PC-3 (cell line): ENCODE measurements at regions not wholly inside any gene's neighbourhood (a gene's known extent, or its start where the extent isn't known, plus 50 kb on each side); places are given as distances from the start of the nearest gene placed in this dataset.

Experiments
- ATAC-seq: fragments of 200-7000 bp; cut with Tn5 transposase; 2 replicates; pipeline ENCODE4 v1.9.1; 2020; ENCODE audit warnings: mild to moderate bottlenecking, moderate library complexity
- BruUV-seq: library from RNA; stranded (reverse); fragments of 400-500 nt; replicated peaks from 2 replicates; lab custom pipeline; 2021; lab: Mats Ljungman, UMichigan
- CTCF ChIA-PET: fragments of 300-600 bp; sonication (Branson Sonifier 250); formaldehyde crosslinking; loops from one replicate; lab custom pipeline; 2022; ENCODE audit warnings: antibody characterized with exemption; lab: Charles Lee
- POLR2A ChIA-PET: fragments of 300-600 bp; sonication (Branson Sonifier 250); formaldehyde crosslinking; loops from one replicate; lab custom pipeline; 2022; ENCODE audit warnings: antibody characterized with exemption; ENCODE audit not compliant: unreplicated experiment; lab: Charles Lee
- DNase-seq: peaks from one replicate; pipeline ENCODE4 v3.0.0-alpha.2; 2015
- H2AFZ ChIP-seq: fragments of 300-600 bp; sonication (generic); 2 replicates; pipeline ENCODE4 v1.6.0; 2016; ENCODE audit warnings: antibody characterized with exemption, low read length
- H3F3A ChIP-seq: fragments of 300-600 bp; sonication (generic); one replicate; pipeline ENCODE4 v1.6.0; 2017; ENCODE audit warnings: antibody characterized with exemption, low read length, control low read depth, mild to moderate bottlenecking; ENCODE audit not compliant: unreplicated experiment
- H3K27ac ChIP-seq: fragments of 300-600 bp; sonication (generic); 2 replicates; pipeline ENCODE4 v1.5.1; 2016; ENCODE audit warnings: mild to moderate bottlenecking, low read length
- H3K27me3 ChIP-seq: fragments of 300-600 bp; sonication (generic); 2 replicates; pipeline ENCODE4 v1.6.1; 2016; ENCODE audit warnings: low read length, mixed read lengths
- H3K36me3 ChIP-seq: fragments of 300-600 bp; sonication (generic); 2 replicates; pipeline ENCODE4 v1.6.1; 2016; ENCODE audit warnings: low read depth, mixed run types, low read length, mixed read lengths
- H3K4me1 ChIP-seq: fragments of 300-600 bp; sonication (generic); 2 replicates; pipeline ENCODE4 v1.5.1; 2016; ENCODE audit warnings: low read length; ENCODE audit not compliant: insufficient read depth
- H3K4me2 ChIP-seq: fragments of 300-600 bp; sonication (generic); 2 replicates; pipeline ENCODE4 v1.6.0; 2016; ENCODE audit warnings: low read length
- H3K4me3 ChIP-seq: fragments of 300-600 bp; sonication (generic); 2 replicates; pipeline ENCODE4 v1.5.1; 2016; ENCODE audit warnings: mild to moderate bottlenecking, low read length, mixed read lengths
- H3K79me2 ChIP-seq: fragments of 300-600 bp; sonication (generic); 2 replicates; pipeline ENCODE4 v1.6.1; 2017; ENCODE audit warnings: low read length, mixed read lengths
- H3K9ac ChIP-seq: fragments of 300-600 bp; sonication (generic); 2 replicates; pipeline ENCODE4 v1.6.0; 2016; ENCODE audit warnings: mild to moderate bottlenecking, low read length
- H3K9me2 ChIP-seq: fragments of 300-600 bp; sonication (generic); replicated peaks from 2 replicates; pipeline ENCODE4 v1.6.1; 2016; ENCODE audit warnings: mixed run types, low read length, mixed read lengths
- H3K9me3 ChIP-seq: fragments of 300-600 bp; sonication (generic); 2 replicates; pipeline ENCODE4 v1.6.1; 2016; ENCODE audit warnings: low read length, mixed read lengths
- H4K20me1 ChIP-seq: fragments of 300-600 bp; sonication (generic); 2 replicates; pipeline ENCODE4 v1.6.1; 2016; ENCODE audit warnings: low read length, mixed read lengths
- EZH2 ChIP-seq: fragments of 300-600 bp; sonication (generic); IDR thresholded peaks from one replicate; pipeline ENCODE4 v1.6.1; 2017; ENCODE audit warnings: antibody characterized with exemption, mild to moderate bottlenecking, low read length; ENCODE audit not compliant: unreplicated experiment
- EZH2phosphoT487 ChIP-seq: fragments of 300-600 bp; sonication (generic); IDR thresholded peaks from 2 replicates; pipeline ENCODE4 v1.6.1; 2018; ENCODE audit warnings: mild to moderate bottlenecking, antibody characterized with exemption, low read length, borderline replicate concordance
- intact Hi-C: fragments of 100-400 bp; cut with micrococcal nuclease; formaldehyde crosslinking; loops from 2 replicates; pipeline ENCODE4 v1.9.0; 2023
- TF ChIP-seq, protein P1 (sequence below): fragments of 300-600 bp; sonication (generic); conservative IDR thresholded peaks from 2 replicates; pipeline ENCODE4 v1.5.1; 2017; ENCODE audit warnings: antibody characterized with exemption, low read depth, mild to moderate bottlenecking, low read length

DNA sequence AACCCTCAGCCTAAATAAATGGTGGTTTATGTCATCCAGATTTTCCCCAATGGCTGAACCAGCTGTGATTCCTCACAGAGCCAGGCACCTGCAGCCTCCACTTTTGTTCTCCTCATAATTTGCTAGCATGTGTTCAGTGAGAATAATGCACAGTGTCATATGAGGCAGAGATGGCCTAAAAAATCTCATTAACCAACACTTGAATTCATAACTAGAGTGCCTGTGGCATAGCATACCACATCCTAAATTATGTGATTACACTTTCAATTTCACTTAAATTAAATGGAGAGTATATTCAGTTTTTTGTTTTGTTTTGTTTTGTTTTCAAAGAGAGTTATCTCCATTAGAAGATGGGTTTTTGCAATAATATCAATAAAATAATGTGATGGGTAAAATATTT, 488.0 kb downstream of the CBLN2 start:
- DNase-seq (no peak), ATAC-seq (no peak)
- H3F3A ChIP-seq: no peaks in the 10 kb centered on the region
- ChIA-PET POLR2A (no interaction called here), CTCF (no interaction called here)
- H3K9ac ChIP-seq: no peak overlapping the region
- no peaks in the 10 kb centered on the region for H3K9me2 ChIP-seq
- TF ChIP-seq EZH2: no peak
- TF ChIP-seq EZH2phosphoT487: no peak
- TF ChIP-seq, protein P1, sequence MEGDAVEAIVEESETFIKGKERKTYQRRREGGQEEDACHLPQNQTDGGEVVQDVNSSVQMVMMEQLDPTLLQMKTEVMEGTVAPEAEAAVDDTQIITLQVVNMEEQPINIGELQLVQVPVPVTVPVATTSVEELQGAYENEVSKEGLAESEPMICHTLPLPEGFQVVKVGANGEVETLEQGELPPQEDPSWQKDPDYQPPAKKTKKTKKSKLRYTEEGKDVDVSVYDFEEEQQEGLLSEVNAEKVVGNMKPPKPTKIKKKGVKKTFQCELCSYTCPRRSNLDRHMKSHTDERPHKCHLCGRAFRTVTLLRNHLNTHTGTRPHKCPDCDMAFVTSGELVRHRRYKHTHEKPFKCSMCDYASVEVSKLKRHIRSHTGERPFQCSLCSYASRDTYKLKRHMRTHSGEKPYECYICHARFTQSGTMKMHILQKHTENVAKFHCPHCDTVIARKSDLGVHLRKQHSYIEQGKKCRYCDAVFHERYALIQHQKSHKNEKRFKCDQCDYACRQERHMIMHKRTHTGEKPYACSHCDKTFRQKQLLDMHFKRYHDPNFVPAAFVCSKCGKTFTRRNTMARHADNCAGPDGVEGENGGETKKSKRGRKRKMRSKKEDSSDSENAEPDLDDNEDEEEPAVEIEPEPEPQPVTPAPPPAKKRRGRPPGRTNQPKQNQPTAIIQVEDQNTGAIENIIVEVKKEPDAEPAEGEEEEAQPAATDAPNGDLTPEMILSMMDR: no peak
- intact Hi-C loops: no loop called here
- H3K27ac ChIP-seq: no peak overlapping the region
- H3K79me2 ChIP-seq: no peaks in the 10 kb centered on the region
- H2AFZ ChIP-seq: no peak overlapping the region
- BruUV-seq: no TSS peak
- no peak overlapping the region for H3K4me3 ChIP-seq
- H3K9me3 ChIP-seq: no peaks in the 10 kb centered on the region
- H4K20me1 ChIP-seq: no peaks in the 10 kb centered on the region
- H3K4me2 ChIP-seq: no peak overlapping the region
- H3K36me3 ChIP-seq: no peaks in the 10 kb centered on the region
- H3K4me1 ChIP-seq: no peaks in the 10 kb centered on the region
- H3K27me3 ChIP-seq: no peaks in the 10 kb centered on the region

GRCh38 chr18:72041313-72042032, 502.7 kb downstream of the CBLN2 start:
- Histone ChIP-seq H3K9me2 (no peaks in the 10 kb centered on the region), H3K4me2 (no peak overlapping the region), H3K4me1 (no peaks in the 10 kb centered on the region), H3K4me3 (no peak overlapping the region), H2AFZ (no peak overlapping the region), H3K36me3 (no peaks in the 10 kb centered on the region), H4K20me1 (no peaks in the 10 kb centered on the region), H3K27ac (no peak overlapping the region), H3K9me3 (no peaks in the 10 kb centered on the region), H3K79me2 (no peaks in the 10 kb centered on the region), H3K9ac (no peak overlapping the region), H3F3A (no peaks in the 10 kb centered on the region), H3K27me3 (no peaks in the 10 kb centered on the region)
- ATAC-seq: no peak; the same call in 1 of the 2 replicates
- BruUV-seq: no TSS peak
- CTCF ChIA-PET: no interaction called here
- peak; percentile 2 for DNase-seq
- POLR2A ChIA-PET: interaction anchor here (0.6 kb wide), 1 partner anchor 28 kb away, joined by 3 read pairs; no protein-coding TSS in a partner anchor
- TF ChIP-seq, protein P1: peak; percentile 41; the same call in 1 of the 2 replicates
- no peak for TF ChIP-seq EZH2phosphoT487
- intact Hi-C loops: no loop called here

GRCh38 chr18:72013427-72013850, 530.7 kb downstream of the CBLN2 start:
- no TSS peak for BruUV-seq

More at GRCh38 chr18:72013427-72013850, 530.7 kb downstream of the CBLN2 start:
- Histone ChIP-seq H3K4me2 (peak overlapping the region; percentile 23; the same call in 1 of the 2 replicates), H3K79me2 (no peaks in the 10 kb centered on the region), H4K20me1 (no peaks in the 10 kb centered on the region), H3K36me3 (no peaks in the 10 kb centered on the region), H3F3A (no peaks in the 10 kb centered on the region), H2AFZ (no peak overlapping the region), H3K9me3 (no peaks in the 10 kb centered on the region), H3K4me3 (no peak overlapping the region), H3K27me3 (no peaks in the 10 kb centered on the region), H3K4me1 (no peaks in the 10 kb centered on the region; the same call in 1 of the 2 replicates), H3K9ac (no peak overlapping the region), H3K9me2 (no peaks in the 10 kb centered on the region), H3K27ac (no peak overlapping the region)
- intact Hi-C loops: loop anchor here (10.0 kb wide), 1 partner anchor 129 kb away; no protein-coding TSS in a partner anchor
- TF ChIP-seq, protein P1: peak; percentile 19; the same call in 1 of the 2 replicates
- TF ChIP-seq EZH2phosphoT487: no peak
- no peak for TF ChIP-seq EZH2
- ATAC-seq (peak; percentile 92), DNase-seq (peak; percentile 50)
- ChIA-PET CTCF (no interaction called here), POLR2A (no interaction called here)
